HUES64 (cell line): ENCODE measurements at regions not wholly inside any gene's neighbourhood (a gene's known extent, or its start where the extent isn't known, plus 50 kb on each side); places are given as distances from the start of the nearest gene placed in this dataset.

Source experiments
- H3K27ac ChIP-seq: 2 replicates; pipeline ENCODE4 v1.7.0; 2013; ENCODE audit warnings: low read depth, low read length, inconsistent platforms
- H3K27me3 ChIP-seq: 2 replicates; pipeline ENCODE4 v1.6.1; 2013; ENCODE audit warnings: mild to moderate bottlenecking, low read length; ENCODE audit not compliant: insufficient read depth
- H3K36me3 ChIP-seq: 2 replicates; pipeline ENCODE4 v1.6.1; 2013; ENCODE audit warnings: mild to moderate bottlenecking, low read length; ENCODE audit not compliant: insufficient read depth
- H3K4me1 ChIP-seq: 2 replicates; pipeline ENCODE4 v1.6.1; 2013; ENCODE audit warnings: mild to moderate bottlenecking, low read length, moderate library complexity; ENCODE audit not compliant: insufficient read depth
- H3K4me3 ChIP-seq: 2 replicates; pipeline ENCODE4 v1.5.1; 2013; ENCODE audit warnings: mild to moderate bottlenecking, low read length, moderate library complexity
- H3K9ac ChIP-seq: 2 replicates; pipeline ENCODE4 v1.6.1; 2013; ENCODE audit warnings: mild to moderate bottlenecking, low read depth, low read length
- H3K9me3 ChIP-seq: 2 replicates; pipeline ENCODE4 v1.6.1; 2013; ENCODE audit warnings: low read depth, low read length; ENCODE audit not compliant: insufficient read depth
- WGBS: fragments of 150-250, 120-280 bp; methylation state at CpG from one replicate; pipeline ENCODE4 v1.1.7; 2013; ENCODE audit warnings: missing lambda C conversion rate; 5-methylcytosine and 5-hydroxymethylcytosine counted together

GRCh38 chr12:130102266-130102665 lies 60.0 kb upstream of the FZD10 start:
- Histone ChIP-seq H3K9me3 (no peaks in the 10 kb centered on the region), H3K4me3 (no peak overlapping the region), H3K27ac (no peak overlapping the region), H3K27me3 (peaks cover 13% of the 10 kb centered on the region), H3K4me1 (peaks cover 19% of the 10 kb centered on the region; the same call in 1 of the 2 replicates), H3K36me3 (no peaks in the 10 kb centered on the region), H3K9ac (no peak overlapping the region)
- 85% methylated on average over 3 of the region's 3 CpGs for WGBS

GRCh38 chr12:130104571-130105106 lies 57.6 kb upstream of the FZD10 start:
- WGBS: 41% methylated on average over 15 of the region's 16 CpGs
- Histone ChIP-seq H3K9me3 (no peaks in the 10 kb centered on the region), H3K27ac (no peak overlapping the region), H3K9ac (no peak overlapping the region), H3K4me1 (peaks cover 19% of the 10 kb centered on the region; the same call in 1 of the 2 replicates), H3K4me3 (no peak overlapping the region), H3K36me3 (no peaks in the 10 kb centered on the region), H3K27me3 (peaks cover 16% of the 10 kb centered on the region)

DNA sequence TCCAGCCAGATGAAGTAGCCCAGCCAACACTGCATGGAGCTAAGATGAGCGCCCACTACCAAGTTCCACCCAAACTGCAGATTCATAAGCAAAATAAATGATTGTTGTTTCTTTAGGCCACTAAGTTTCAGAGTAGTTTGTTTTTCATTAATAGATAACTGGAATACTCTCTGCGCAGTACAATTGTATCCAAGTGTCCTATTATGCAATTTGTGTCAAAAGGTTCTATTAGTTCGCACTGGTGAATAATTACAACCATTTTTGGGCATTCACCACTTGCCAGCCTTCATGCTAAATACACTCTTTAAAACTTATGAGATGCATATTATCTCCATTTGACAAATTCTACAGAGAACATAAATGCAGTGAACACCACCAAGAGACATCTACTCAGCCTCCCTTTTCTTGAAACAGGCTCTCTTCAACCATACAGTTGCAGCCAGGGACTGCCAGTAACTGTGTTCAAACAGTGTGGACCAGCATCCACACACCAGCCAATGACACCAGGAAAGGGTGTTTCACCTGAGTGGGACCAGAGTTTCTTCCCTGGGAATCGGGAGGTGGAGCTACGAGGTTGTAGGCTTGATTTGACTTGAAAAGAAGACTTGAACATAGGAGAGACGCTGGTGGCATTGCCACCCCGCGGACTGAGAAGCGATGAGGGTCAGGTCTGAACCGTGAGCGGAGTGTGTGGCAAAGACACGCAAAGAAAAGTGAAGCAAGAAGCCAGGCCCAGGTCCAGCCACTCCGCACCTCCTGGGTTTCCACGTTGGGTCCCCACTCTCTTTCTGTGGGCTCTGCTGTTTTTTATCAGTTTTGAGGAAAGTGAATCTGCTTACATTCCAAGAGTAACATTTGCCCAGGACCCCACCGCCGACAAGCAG lies 53.0 kb upstream of the FZD10 start:
- Histone ChIP-seq H3K27ac (no peak overlapping the region), H3K4me1 (peaks cover 8% of the 10 kb centered on the region; the same call in 1 of the 2 replicates), H3K36me3 (no peaks in the 10 kb centered on the region), H3K4me3 (no peak overlapping the region), H3K27me3 (peaks cover 28% of the 10 kb centered on the region), H3K9ac (no peak overlapping the region), H3K9me3 (no peaks in the 10 kb centered on the region)
- WGBS: 93% methylated on average over 16 of the region's 16 CpGs

GRCh38 chr12:130110914-130111313 lies 51.4 kb upstream of the FZD10 start:
- Histone ChIP-seq H3K36me3 (no peaks in the 10 kb centered on the region), H3K27me3 (peaks cover 20% of the 10 kb centered on the region; the same call in 1 of the 2 replicates), H3K9me3 (no peaks in the 10 kb centered on the region), H3K9ac (no peak overlapping the region), H3K27ac (no peak overlapping the region), H3K4me3 (no peak overlapping the region), H3K4me1 (no peaks in the 10 kb centered on the region)
- 90% methylated on average over 8 of the region's 8 CpGs for WGBS

DNA sequence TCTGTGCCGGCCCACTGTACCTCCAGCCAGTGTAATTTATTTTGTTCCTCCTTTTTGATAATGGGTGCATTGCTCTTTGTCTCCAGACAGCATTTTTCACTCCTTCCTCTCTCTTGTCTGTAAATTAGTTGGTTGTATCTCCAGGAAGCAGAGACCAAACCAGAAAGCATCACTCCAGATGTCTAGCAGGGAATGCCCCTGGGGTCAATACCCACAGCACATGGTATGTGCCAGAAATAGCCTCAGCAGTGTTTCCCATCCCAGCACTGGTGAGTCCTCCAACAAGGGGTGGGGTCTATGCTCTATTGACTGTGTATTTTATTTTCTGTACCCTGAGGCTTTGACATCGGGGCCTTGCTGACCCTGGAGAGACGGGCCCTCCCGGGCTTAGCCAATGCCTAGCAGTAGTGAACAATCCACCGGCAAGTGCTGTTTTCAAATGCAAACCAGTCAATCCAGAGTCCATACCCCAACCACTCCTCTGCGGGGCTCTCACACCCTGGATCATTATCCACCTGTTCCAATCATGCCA lies 50.2 kb upstream of the FZD10 start:
- no peak overlapping the region for H3K27ac ChIP-seq
- H3K36me3 ChIP-seq: no peaks in the 10 kb centered on the region
- H3K9me3 ChIP-seq: no peaks in the 10 kb centered on the region
- H3K4me1 ChIP-seq: 0 out of 2 replicates have a peak, but pooled peaks cover 1% of the 10 kb centered on the region
- H3K27me3 ChIP-seq: peaks cover 20% of the 10 kb centered on the region; the same call in 1 of the 2 replicates
- no peak overlapping the region for H3K9ac ChIP-seq
- no peak overlapping the region for H3K4me3 ChIP-seq
- WGBS: 74% methylated on average over 6 of the region's 6 CpGs
